ENCODE measurements at regions not wholly inside any gene's neighbourhood (a gene's known extent, or its start where the extent isn't known, plus 50 kb on each side); places are given as distances from the start of the nearest gene placed in this dataset.

DNA sequence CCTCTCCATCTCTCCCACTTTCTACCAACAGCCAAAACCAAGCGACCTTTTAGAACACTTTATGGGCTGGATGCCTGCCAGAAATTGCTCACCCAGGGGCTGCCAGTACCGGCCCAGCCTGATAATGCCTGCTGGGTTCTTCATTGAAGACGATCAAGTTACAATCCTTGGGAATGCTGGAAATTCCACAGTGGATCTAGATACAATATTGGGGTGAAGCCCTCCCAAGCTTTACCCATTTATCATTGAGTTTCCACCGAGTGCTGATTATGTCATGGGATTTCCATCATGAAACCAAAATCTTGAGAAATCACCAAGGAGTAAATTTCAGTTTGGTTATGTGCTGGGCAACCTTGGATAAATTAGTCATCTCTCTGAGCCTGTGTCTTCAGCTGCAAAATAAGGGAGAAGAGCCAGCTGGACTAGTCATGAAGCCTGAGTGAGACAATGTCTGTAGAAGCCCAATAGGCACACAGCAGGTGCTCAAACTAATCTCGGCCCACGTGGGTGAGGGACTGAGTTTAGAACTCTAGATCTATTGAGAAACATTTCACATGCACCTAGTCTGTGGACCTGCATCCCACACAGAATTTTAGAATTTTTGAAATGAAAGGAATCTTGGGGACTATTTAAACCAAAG, 75.5 kb upstream of the CLMN start:
- TF ChIP-seq POLR2A (IDR thresholded peaks at IDR 0.05) = no peak
- TF ChIP-seq, protein P1, sequence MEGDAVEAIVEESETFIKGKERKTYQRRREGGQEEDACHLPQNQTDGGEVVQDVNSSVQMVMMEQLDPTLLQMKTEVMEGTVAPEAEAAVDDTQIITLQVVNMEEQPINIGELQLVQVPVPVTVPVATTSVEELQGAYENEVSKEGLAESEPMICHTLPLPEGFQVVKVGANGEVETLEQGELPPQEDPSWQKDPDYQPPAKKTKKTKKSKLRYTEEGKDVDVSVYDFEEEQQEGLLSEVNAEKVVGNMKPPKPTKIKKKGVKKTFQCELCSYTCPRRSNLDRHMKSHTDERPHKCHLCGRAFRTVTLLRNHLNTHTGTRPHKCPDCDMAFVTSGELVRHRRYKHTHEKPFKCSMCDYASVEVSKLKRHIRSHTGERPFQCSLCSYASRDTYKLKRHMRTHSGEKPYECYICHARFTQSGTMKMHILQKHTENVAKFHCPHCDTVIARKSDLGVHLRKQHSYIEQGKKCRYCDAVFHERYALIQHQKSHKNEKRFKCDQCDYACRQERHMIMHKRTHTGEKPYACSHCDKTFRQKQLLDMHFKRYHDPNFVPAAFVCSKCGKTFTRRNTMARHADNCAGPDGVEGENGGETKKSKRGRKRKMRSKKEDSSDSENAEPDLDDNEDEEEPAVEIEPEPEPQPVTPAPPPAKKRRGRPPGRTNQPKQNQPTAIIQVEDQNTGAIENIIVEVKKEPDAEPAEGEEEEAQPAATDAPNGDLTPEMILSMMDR (IDR thresholded peaks at IDR 0.05 in 4 of 5, conservative IDR thresholded peaks at IDR 0.05 in 1 of 5) = no peak
